ENCODE measurements at regions not wholly inside any gene's neighbourhood (a gene's known extent, or its start where the extent isn't known, plus 50 kb on each side); places are given as distances from the start of the nearest gene placed in this dataset.
A peak's percentile ranks its signal among the peaks of the same experiment; 100 is the strongest.

- TF ChIP-seq KDM4A (IDR thresholded peaks at IDR 0.05; ENCODE audit: low read depth, low read length, severe bottlenecking) (no peak), POU5F1 (IDR thresholded peaks at IDR 0.05; ENCODE audit: low read depth, low read length) (no peak), YY1 (IDR thresholded peaks at IDR 0.05; ENCODE audit: low read depth, low read length) (no peak), USF2 (IDR thresholded peaks at IDR 0.05; ENCODE audit: low read length) (no peak), TEAD4 (IDR thresholded peaks at IDR 0.05; ENCODE audit: low read depth, low read length) (no peak), CBX5 (IDR thresholded peaks at IDR 0.05; ENCODE audit: low read depth, low read length) (no peak), BCL11A (IDR thresholded peaks at IDR 0.05; ENCODE audit: low read depth in 2 of 2, low read length in 2 of 2) (no peak), GTF2F1 (IDR thresholded peaks at IDR 0.05; ENCODE audit: borderline replicate concordance, low read depth, low read length) (no peak), EZH2 (IDR thresholded peaks at IDR 0.05; ENCODE audit: low read depth, low read length, severe bottlenecking) (no peak), EP300 (IDR thresholded peaks at IDR 0.05; ENCODE audit: borderline replicate concordance in 1 of 2, low read depth in 2 of 2, low read length in 2 of 2) (no peak), SP2 (IDR thresholded peaks at IDR 0.05; ENCODE audit: low read length) (no peak), KDM1A (IDR thresholded peaks at IDR 0.05; ENCODE audit: borderline replicate concordance, low read length) (no peak; the same call in 1 of the 2 replicates), SUZ12 (IDR thresholded peaks at IDR 0.05; ENCODE audit: low read length) (no peak), SP1 (IDR thresholded peaks at IDR 0.05; ENCODE audit: low read depth, low read length) (no peak), TBP (IDR thresholded peaks at IDR 0.05; ENCODE audit: low read depth, low read length) (no peak), HDAC6 (IDR thresholded peaks at IDR 0.05; ENCODE audit: low read depth, low read length) (no peak), NANOG (IDR thresholded peaks at IDR 0.05; ENCODE audit: insufficient read depth, low read depth, low read length, poor library complexity, severe bottlenecking) (no peak), CBX8 (IDR thresholded peaks at IDR 0.05; ENCODE audit: borderline replicate concordance, low read depth, low read length) (no peak), RAD21 (IDR thresholded peaks at IDR 0.05 in 1 of 2, conservative IDR thresholded peaks at IDR 0.05 in 1 of 2; ENCODE audit: low read depth in 2 of 2, low read length in 2 of 2) (peak; percentile 31 to 39), JUND (IDR thresholded peaks at IDR 0.05; ENCODE audit: low read length) (peak; percentile 25; the same call in 1 of the 2 replicates), CEBPB (IDR thresholded peaks at IDR 0.05; ENCODE audit: low read depth, low read length) (no peak), ATF3 (IDR thresholded peaks at IDR 0.05; ENCODE audit: insufficient read depth, low read depth, low read length) (no peak)
These were observed 205.0 kb upstream of the TAS2R1 start (continued) for GRCh38 chr5:9834871-9835770.
